T-cell (primary cell): ENCODE measurements at regions not wholly inside any gene's neighbourhood (a gene's known extent, or its start where the extent isn't known, plus 50 kb on each side); places are given as distances from the start of the nearest gene placed in this dataset.

ENCODE experiments used
- ATAC-seq, 4 experiments: fragments of 200-7000 bp in 3 of 4; fragments of 150-1000 bp in 1 of 4; cut with Tn5 transposase; replicated peaks in 1 of 4; 1 replicate in 3 of 4; 2 replicates in 1 of 4; pipeline ENCODE4 v1.10.0; 2021; ENCODE audit warnings: moderate library complexity in 3 of 4, mild to moderate bottlenecking in 2 of 4, moderate number of reproducible peaks in 1 of 4
- CTCF ChIA-PET, 2 donors: fragments of 300-600 bp; sonication (Branson Sonifier 250); formaldehyde crosslinking; loops; one replicate each; lab custom pipeline; 2022; ENCODE audit warnings: antibody characterized with exemption in 2 of 2; lab: Charles Lee
- POLR2A ChIA-PET, 2 donors: fragments of 300-600 bp; sonication (Branson Sonifier 250); formaldehyde crosslinking; loops; one replicate each; lab custom pipeline; 2022; ENCODE audit warnings: antibody characterized with exemption in 2 of 2; lab: Charles Lee
- DNase-seq, 35 experiments: peaks; one replicate each; pipeline versions ENCODE4 v3.0.0 to v3.0.0-alpha.2; 2013 to 2023
- H3K27ac ChIP-seq: one replicate; pipeline ENCODE4 v1.5.1; 2013; ENCODE audit warnings: low read length
- H3K27me3 ChIP-seq, 2 experiments: replicated peaks in 1 of 2; 1 replicate in 1 of 2; 2 replicates in 1 of 2; pipeline versions ENCODE4 v1.6.1 to v1.7.0; 2013; ENCODE audit warnings: low read length in 1 of 2, mixed read lengths in 1 of 2; ENCODE audit not compliant: control insufficient read depth in 2 of 2, insufficient read depth in 2 of 2; ENCODE audit errors: extremely low read depth in 1 of 2
- H3K36me3 ChIP-seq, 2 donors: 1 replicate in 1 of 2; 2 replicates in 1 of 2; pipeline versions ENCODE4 v1.6.1 to v1.7.0; 2013; ENCODE audit warnings: low read length in 1 of 2; ENCODE audit not compliant: control insufficient read depth in 2 of 2, insufficient read depth in 1 of 2; ENCODE audit errors: extremely low read depth in 1 of 2
- H3K4me1 ChIP-seq, 2 experiments: 1 replicate in 1 of 2; 2 replicates in 1 of 2; pipeline versions ENCODE4 v1.6.1 to v1.7.0; 2013; ENCODE audit warnings: low read length in 2 of 2, mixed read lengths in 1 of 2; ENCODE audit not compliant: insufficient read depth in 2 of 2, control insufficient read depth in 1 of 2; ENCODE audit errors: extremely low read depth in 1 of 2
- H3K4me3 ChIP-seq, 2 donors: 1 replicate in 1 of 2; 2 replicates in 1 of 2; pipeline versions ENCODE4 v1.5.1 to v1.7.0; 2013; ENCODE audit warnings: mild to moderate bottlenecking in 2 of 2, low read length in 1 of 2, moderate library complexity in 1 of 2; ENCODE audit not compliant: control insufficient read depth in 1 of 2; ENCODE audit errors: extremely low read depth in 1 of 2
- H3K9me3 ChIP-seq: 2 replicates; pipeline ENCODE4 v1.7.0; 2013
- H3K27ac Mint-ChIP-seq, 2 donors: one replicate each; pipeline ENCODE4 v1.8.0; 2020 to 2021; ENCODE audit warnings: mild to moderate bottlenecking in 2 of 2, mixed read lengths in 2 of 2
- H3K27me3 Mint-ChIP-seq, 2 donors: one replicate each; pipeline ENCODE4 v1.8.0; 2021 to 2022; ENCODE audit warnings: mixed read lengths in 2 of 2
- H3K36me3 Mint-ChIP-seq: one replicate; pipeline ENCODE4 v1.8.0; 2021; ENCODE audit warnings: mixed read lengths
- H3K4me1 Mint-ChIP-seq, 3 donors: one replicate each; pipeline ENCODE4 v1.8.0; 2020 to 2022; ENCODE audit warnings: mixed read lengths in 3 of 3, mild to moderate bottlenecking in 1 of 3
- H3K4me3 Mint-ChIP-seq, 3 donors: one replicate each; pipeline ENCODE4 v1.8.0; 2020 to 2022; ENCODE audit warnings: mild to moderate bottlenecking in 3 of 3, mixed read lengths in 3 of 3, moderate library complexity in 3 of 3
- H3K9me3 Mint-ChIP-seq, 3 donors: one replicate each; pipeline ENCODE4 v1.8.0; 2020 to 2022; ENCODE audit warnings: mixed read lengths in 3 of 3
- WGBS: methylation state at CpG from one replicate; pipeline ENCODE4 v1.1.5; 2013; ENCODE audit warnings: missing lambda C conversion rate; ENCODE audit not compliant: insufficient coverage; 5-methylcytosine and 5-hydroxymethylcytosine counted together

GRCh38 chr7:41163991-41164390 is 538.9 kb downstream of the INHBA start:
- no peak overlapping the region for H3K27ac ChIP-seq
- 89% methylated on average over 2 of the region's 3 CpGs for WGBS
- Mint-ChIP-seq H3K9me3 (peaks cover 0 to 3% (median under 1%) of the 10 kb centered on the region in 3 donors), H3K36me3 (no peaks in the 10 kb centered on the region), H3K4me1 (no peaks in the 10 kb centered on the region), H3K27ac (no peak overlapping the region), H3K4me3 (no peak overlapping the region), H3K27me3 (no peaks in the 10 kb centered on the region)
- no peaks in the 10 kb centered on the region for H3K9me3 ChIP-seq
- ATAC-seq (no peak), DNase-seq (no peak)
- POLR2A ChIA-PET: no interaction called here
- H3K36me3 ChIP-seq: no peaks in the 10 kb centered on the region
- H3K4me1 ChIP-seq: no peaks in the 10 kb centered on the region
- no peak overlapping the region for H3K4me3 ChIP-seq
- H3K27me3 ChIP-seq: no peaks in the 10 kb centered on the region
- CTCF ChIA-PET: no interaction called here

- ATAC-seq: no peak
- Histone ChIP-seq H3K36me3 (no peaks in the 10 kb centered on the region), H3K9me3 (no peaks in the 10 kb centered on the region), H3K27me3 (no peaks in the 10 kb centered on the region), H3K4me3 (no peak overlapping the region), H3K27ac (no peak overlapping the region), H3K4me1 (no peaks in the 10 kb centered on the region)
- no peak for DNase-seq
- WGBS: 89% methylated on average over 4 of the region's 4 CpGs
- no peaks in the 10 kb centered on the region for H3K36me3 Mint-ChIP-seq
- H3K27me3 Mint-ChIP-seq: no peaks in the 10 kb centered on the region
- CTCF ChIA-PET: no interaction called here
- peaks cover 0 to under 1% (median 0%) of the 10 kb centered on the region in 3 donors for H3K9me3 Mint-ChIP-seq
- H3K27ac Mint-ChIP-seq: no peak overlapping the region
- POLR2A ChIA-PET: no interaction called here
- H3K4me1 Mint-ChIP-seq: no peaks in the 10 kb centered on the region
- H3K4me3 Mint-ChIP-seq: no peak overlapping the region
Observed at GRCh38 chr7:41162612-41163011, 540.3 kb downstream of the INHBA start.

DNA sequence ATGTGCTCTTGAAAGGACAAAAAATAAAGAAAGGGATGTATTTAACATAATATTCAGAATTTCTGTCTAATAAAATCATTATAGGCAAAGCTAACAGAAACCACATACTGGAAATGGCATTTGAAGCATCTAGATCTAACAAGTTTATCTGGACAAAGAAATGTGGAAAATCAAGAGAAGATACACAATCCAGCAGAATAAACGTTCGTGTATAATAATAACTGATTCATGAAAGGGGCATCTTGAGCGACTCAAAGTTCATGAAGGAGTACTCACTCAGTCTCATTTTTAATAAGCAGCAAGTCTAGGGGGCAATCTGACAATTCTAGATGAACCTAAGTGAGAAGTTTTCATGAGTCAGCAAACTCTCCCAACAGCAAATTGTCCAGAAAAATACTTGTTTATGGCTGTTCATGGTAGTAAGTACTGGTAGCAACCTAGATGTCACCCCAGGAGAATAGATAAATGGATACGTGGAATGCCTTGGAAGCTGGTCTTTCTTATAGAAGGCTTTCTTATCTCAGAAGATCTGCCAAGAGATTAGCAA is 541.8 kb downstream of the INHBA start:
- Mint-ChIP-seq H3K36me3 (no peaks in the 10 kb centered on the region), H3K27ac (no peak overlapping the region), H3K4me3 (no peak overlapping the region), H3K9me3 (no peaks in the 10 kb centered on the region), H3K27me3 (no peaks in the 10 kb centered on the region), H3K4me1 (no peaks in the 10 kb centered on the region)
- Histone ChIP-seq H3K4me1 (no peaks in the 10 kb centered on the region), H3K9me3 (no peaks in the 10 kb centered on the region), H3K4me3 (no peak overlapping the region), H3K27ac (no peak overlapping the region), H3K36me3 (no peaks in the 10 kb centered on the region), H3K27me3 (no peaks in the 10 kb centered on the region)
- WGBS: 88% methylated on average over 1 of the region's 4 CpGs
- DNase-seq (no peak), ATAC-seq (no peak)
- CTCF ChIA-PET: no interaction called here
- POLR2A ChIA-PET: no interaction called here

DNA sequence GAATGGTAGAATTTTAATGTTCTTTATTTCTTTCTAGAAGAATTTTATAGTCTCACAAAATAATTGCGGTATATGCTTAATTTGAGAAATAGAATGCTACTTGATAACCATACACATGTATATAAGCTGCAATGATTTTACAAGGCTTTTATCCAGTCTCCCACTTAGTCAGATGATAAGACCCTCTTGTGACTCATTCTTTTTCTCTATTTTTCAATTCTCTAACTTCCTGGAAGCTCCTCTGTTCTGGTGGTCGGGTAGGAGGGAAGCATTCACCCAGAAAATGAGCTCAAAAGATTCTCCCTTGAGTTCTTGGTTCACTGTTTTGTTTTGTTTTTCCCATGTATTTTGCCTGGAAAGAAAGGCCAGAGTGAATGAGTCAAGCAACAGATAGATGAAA is 546.6 kb downstream of the INHBA start:
- no peak overlapping the region for H3K27ac Mint-ChIP-seq
- DNase-seq: no peak
- WGBS: no CpG with 5 or more reads among the region's 2 CpGs
- no peak for ATAC-seq
- no peaks in the 10 kb centered on the region for H3K4me1 Mint-ChIP-seq
- H3K27ac ChIP-seq: no peak overlapping the region
- no peaks in the 10 kb centered on the region for H3K36me3 Mint-ChIP-seq
- no peaks in the 10 kb centered on the region for H3K9me3 Mint-ChIP-seq
- H3K36me3 ChIP-seq: no peaks in the 10 kb centered on the region
- POLR2A ChIA-PET: no interaction called here
- no peaks in the 10 kb centered on the region for H3K27me3 Mint-ChIP-seq
- H3K9me3 ChIP-seq: no peaks in the 10 kb centered on the region
- H3K4me1 ChIP-seq: no peaks in the 10 kb centered on the region
- CTCF ChIA-PET: no interaction called here
- no peak overlapping the region for H3K4me3 ChIP-seq
- H3K4me3 Mint-ChIP-seq: no peak overlapping the region
- H3K27me3 ChIP-seq: no peaks in the 10 kb centered on the region

GRCh38 chr7:41153268-41153667 is 549.6 kb downstream of the INHBA start:
- Mint-ChIP-seq H3K27ac (no peak overlapping the region), H3K4me3 (no peak overlapping the region), H3K4me1 (no peaks in the 10 kb centered on the region), H3K27me3 (no peaks in the 10 kb centered on the region), H3K9me3 (peaks cover 0 to 3% (median 1%) of the 10 kb centered on the region in 3 donors), H3K36me3 (no peaks in the 10 kb centered on the region)
- Histone ChIP-seq H3K27me3 (no peaks in the 10 kb centered on the region), H3K4me1 (no peaks in the 10 kb centered on the region), H3K9me3 (no peaks in the 10 kb centered on the region), H3K4me3 (no peak overlapping the region), H3K27ac (no peak overlapping the region), H3K36me3 (no peaks in the 10 kb centered on the region)
- ChIA-PET CTCF (no interaction called here), POLR2A (no interaction called here)
- DNase-seq (no peak), ATAC-seq (no peak)

DNA sequence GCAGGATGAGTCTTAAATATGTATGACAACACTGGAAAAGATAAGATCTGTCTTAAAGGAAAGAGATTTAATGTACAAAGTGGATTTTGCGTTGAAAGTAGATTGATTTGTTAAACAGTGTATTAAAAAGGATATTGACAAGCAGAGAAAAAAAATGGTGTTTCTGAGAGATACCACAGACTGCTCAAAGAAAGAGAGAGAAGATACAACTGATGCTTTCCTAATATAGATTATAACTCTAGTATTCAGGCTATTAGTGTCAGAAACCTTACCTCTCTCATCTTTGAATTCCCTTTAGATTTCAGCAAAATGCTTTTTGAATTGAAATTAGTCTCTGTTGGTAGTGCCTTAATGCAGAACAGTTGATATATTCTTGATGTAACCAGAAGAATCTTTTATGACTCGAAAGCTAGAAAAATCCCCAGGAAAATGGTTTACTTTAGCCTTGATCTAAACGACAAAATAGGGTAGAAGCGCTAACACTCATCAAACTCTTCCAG is 550.7 kb downstream of the INHBA start:
- H3K4me1 ChIP-seq: no peaks in the 10 kb centered on the region
- no peak for ATAC-seq
- no peak for DNase-seq
- H3K4me3 ChIP-seq: no peak overlapping the region
- Mint-ChIP-seq H3K9me3 (peaks cover 0 to 3% (median 3%) of the 10 kb centered on the region in 3 donors), H3K27ac (no peak overlapping the region), H3K27me3 (no peaks in the 10 kb centered on the region), H3K4me3 (no peak overlapping the region), H3K4me1 (no peaks in the 10 kb centered on the region), H3K36me3 (no peaks in the 10 kb centered on the region)
- H3K27ac ChIP-seq: no peak overlapping the region
- H3K27me3 ChIP-seq: no peaks in the 10 kb centered on the region
- ChIA-PET POLR2A (no interaction called here), CTCF (no interaction called here)
- no peaks in the 10 kb centered on the region for H3K9me3 ChIP-seq
- H3K36me3 ChIP-seq: no peaks in the 10 kb centered on the region
- WGBS: no CpG with 5 or more reads among the region's 4 CpGs

DNA sequence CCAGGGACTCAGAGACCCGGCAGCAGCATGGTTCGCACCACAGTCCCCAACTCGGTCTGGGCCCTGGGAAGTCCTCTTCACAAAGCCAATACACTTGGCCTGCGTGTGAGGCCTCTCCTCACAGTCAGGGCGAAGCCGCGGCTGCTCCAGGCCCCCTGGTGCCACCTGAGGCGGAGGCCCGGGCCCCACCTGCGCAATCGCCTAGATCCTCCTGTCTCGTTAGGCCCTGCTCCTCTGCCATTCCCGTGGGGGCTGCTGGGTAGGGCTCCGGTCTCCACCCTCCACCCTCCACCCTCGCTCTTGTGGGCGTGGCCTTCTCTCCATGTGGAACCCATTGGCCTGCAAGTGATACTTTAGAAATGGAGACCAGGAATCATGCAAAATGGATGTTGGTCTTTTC is 553.3 kb downstream of the INHBA start:
- Histone ChIP-seq H3K4me1 (no peaks in the 10 kb centered on the region), H3K4me3 (no peak overlapping the region), H3K27me3 (no peaks in the 10 kb centered on the region), H3K9me3 (no peaks in the 10 kb centered on the region), H3K27ac (no peak overlapping the region), H3K36me3 (no peaks in the 10 kb centered on the region)
- no peaks in the 10 kb centered on the region for H3K4me1 Mint-ChIP-seq
- POLR2A ChIA-PET: no interaction called here
- 87% methylated on average over 11 of the region's 16 CpGs for WGBS
- H3K9me3 Mint-ChIP-seq: peaks cover 0 to 6% (median 3%) of the 10 kb centered on the region in 3 donors
- CTCF ChIA-PET: no interaction called here
- ATAC-seq (no peak), DNase-seq (no peak)
- H3K27me3 Mint-ChIP-seq: no peaks in the 10 kb centered on the region
- H3K4me3 Mint-ChIP-seq: no peak overlapping the region
- no peaks in the 10 kb centered on the region for H3K36me3 Mint-ChIP-seq
- H3K27ac Mint-ChIP-seq: no peak overlapping the region
